SK-N-MC (cell line): ENCODE measurements at regions not wholly inside any gene's neighbourhood (a gene's known extent, or its start where the extent isn't known, plus 50 kb on each side); places are given as distances from the start of the nearest gene placed in this dataset.

Experiments used
- EZH2 ChIP-seq: fragments of 200-600 bp; sonication (generic); IDR thresholded peaks from one replicate; pipeline ENCODE4 v1.6.1; 2017; ENCODE audit warnings: antibody characterized with exemption
- FOXP2 ChIP-seq: optimal IDR thresholded peaks from 2 replicates; pipeline ENCODE3; 2011; ENCODE audit warnings: mild to moderate bottlenecking, moderate library complexity; ENCODE audit not compliant: insufficient read depth; ENCODE audit errors: extremely low read length, control extremely low read depth
- POLR2AphosphoS5 ChIP-seq: IDR thresholded peaks from 2 replicates; pipeline ENCODE4 v1.6.1; 2012; ENCODE audit warnings: mild to moderate bottlenecking, low read depth, low read length, borderline replicate concordance

DNA sequence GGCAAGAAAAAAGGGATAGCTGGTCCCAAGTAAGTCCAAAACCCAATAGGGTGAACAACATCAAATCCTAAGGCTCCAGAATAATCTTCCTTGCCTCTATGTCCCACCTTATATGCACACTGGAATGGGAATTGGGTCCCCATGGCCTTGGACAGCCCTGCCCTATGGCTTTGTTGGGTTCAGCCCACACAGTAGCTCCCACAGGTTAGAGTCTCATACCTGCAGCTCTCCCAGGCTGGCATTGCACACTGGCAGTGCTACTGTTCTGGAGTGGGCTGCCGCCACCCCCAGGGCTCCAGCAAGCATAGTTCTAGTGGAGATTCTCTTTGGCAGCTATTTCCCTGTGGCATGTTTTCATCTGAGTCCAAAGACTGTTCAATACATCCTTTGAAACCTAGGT, 352.4 kb upstream of the CLEC14A start:
- TF ChIP-seq EZH2 (no peak), POLR2AphosphoS5 (no peak), FOXP2 (no peak)
